Sigmoid colon (tissue), 6 donors: ENCODE measurements at regions not wholly inside any gene's neighbourhood (a gene's known extent, or its start where the extent isn't known, plus 50 kb on each side); places are given as distances from the start of the nearest gene placed in this dataset.

Source experiments
- DNase-seq: peaks from one replicate; pipeline ENCODE4 v3.0.0-alpha.2; 2019
- H3K27ac ChIP-seq, 4 donors: fragments of 200-600 bp; sonication (generic); one replicate each; pipeline ENCODE4 v1.5.1; 2016 to 2019; ENCODE audit warnings: mild to moderate bottlenecking in 1 of 4
- H3K27me3 ChIP-seq, 3 donors: fragments of 200-600 bp; sonication (generic); one replicate each; pipeline ENCODE4 v1.5.1; 2019; ENCODE audit warnings: mild to moderate bottlenecking in 1 of 3
- H3K36me3 ChIP-seq, 4 donors: fragments of 200-600 bp; sonication (generic); one replicate each; pipeline ENCODE4 v1.5.1; 2016 to 2019
- H3K4me1 ChIP-seq, 4 donors: fragments of 200-600 bp; sonication (generic); one replicate each; pipeline ENCODE4 v1.5.1; 2017 to 2019
- H3K4me3 ChIP-seq, 4 donors: fragments of 200-600 bp; sonication (generic); one replicate each; pipeline ENCODE4 v1.5.1; 2017 to 2019; ENCODE audit warnings: mild to moderate bottlenecking in 2 of 4, moderate library complexity in 1 of 4
- H3K9me3 ChIP-seq, 4 donors: fragments of 200-600 bp in 3 of 4; sonication (generic) in 3 of 4; one replicate each; pipeline versions ENCODE4 v1.5.1 to v1.6.1; 2013 to 2019
- CTCF ChIP-seq, 4 experiments: fragments of 450-650 bp in 3 of 4; fragments of 200-600 bp in 1 of 4; IDR thresholded peaks; one replicate each; pipeline ENCODE4 v1.5.1; 2016 to 2019; ENCODE audit warnings: antibody characterized with exemption in 4 of 4, mild to moderate bottlenecking in 3 of 4, moderate library complexity in 2 of 4
- EP300 ChIP-seq, 4 donors: sonication (generic); formaldehyde crosslinking; IDR thresholded peaks; one replicate each; pipeline ENCODE4 v1.6.1; 2017; ENCODE audit warnings: antibody characterized with exemption in 4 of 4
- POLR2A ChIP-seq, 2 donors: fragments of 450-650 bp; IDR thresholded peaks; one replicate each; pipeline ENCODE4 v1.6.1; 2016; ENCODE audit warnings: antibody characterized with exemption in 2 of 2, mild to moderate bottlenecking in 2 of 2, moderate library complexity in 2 of 2
- POLR2AphosphoS5 ChIP-seq, 4 donors: sonication (generic); formaldehyde crosslinking; IDR thresholded peaks; one replicate each; pipeline ENCODE4 v1.6.1; 2017; ENCODE audit warnings: antibody characterized with exemption in 4 of 4
- WGBS, 2 donors: extraction: QIAGEN DNeasy Blood & Tissue Kit; methylation state at CpG; one replicate each; pipeline ENCODE4 v1.1.7; 2013; 5-methylcytosine and 5-hydroxymethylcytosine counted together
- intact Hi-C: fragments of 100-400 bp; cut with DNase I; formaldehyde crosslinking; loops from one replicate; pipeline ENCODE4 v1.15.1; 2023
- donor health status: healthy with polysubstance abuse.
- donor health status: healthy.

GRCh38 chr2:183868153-183868552 lies 730.2 kb upstream of the ZNF804A start:
- Histone ChIP-seq H3K4me1 (peaks cover 0 to 12% (median 6%) of the 10 kb centered on the region in 4 donors), H3K27me3 (no peaks in the 10 kb centered on the region), H3K9me3 (no peaks in the 10 kb centered on the region), H3K27ac (no peak overlapping the region), H3K4me3 (no peak overlapping the region), H3K36me3 (no peaks in the 10 kb centered on the region)
- TF ChIP-seq POLR2A (IDR thresholded peaks at IDR 0.05), result no peak
- no peak for DNase-seq
- intact Hi-C loops, result no loop called here
- 87 to 94% methylated on average over 2 of the region's 2 CpGs for WGBS, 2 donors

- TF ChIP-seq CTCF (IDR thresholded peaks at IDR 0.05), result no peak
- no peak for TF ChIP-seq POLR2A (IDR thresholded peaks at IDR 0.05)
- TF ChIP-seq EP300 (IDR thresholded peaks at IDR 0.05), result no peak
- no peak for TF ChIP-seq POLR2AphosphoS5 (IDR thresholded peaks at IDR 0.05)
- 67 to 83% methylated on average over 1 of the region's 1 CpG for WGBS, 2 donors
These were observed 729.6 kb upstream of the ZNF804A start for GRCh38 chr2:183868707-183869106.

GRCh38 chr2:183872131-183872530 lies 726.2 kb upstream of the ZNF804A start:
- Histone ChIP-seq H3K27ac (no peak overlapping the region), H3K36me3 (no peaks in the 10 kb centered on the region), H3K4me1 (peaks cover 0 to 12% (median 5%) of the 10 kb centered on the region in 4 donors), H3K27me3 (no peaks in the 10 kb centered on the region), H3K9me3 (no peaks in the 10 kb centered on the region), H3K4me3 (no peak overlapping the region)
- no peak for DNase-seq
- TF ChIP-seq POLR2A (IDR thresholded peaks at IDR 0.05) (no peak), CTCF (IDR thresholded peaks at IDR 0.05) (no peak), POLR2AphosphoS5 (IDR thresholded peaks at IDR 0.05) (no peak), EP300 (IDR thresholded peaks at IDR 0.05) (no peak)
- intact Hi-C loops, result no loop called here

More at GRCh38 chr2:183868707-183869106, 729.6 kb upstream of the ZNF804A start:
- no peaks in the 10 kb centered on the region for H3K9me3 ChIP-seq
- H3K36me3 ChIP-seq, result no peaks in the 10 kb centered on the region
- no peak overlapping the region for H3K4me3 ChIP-seq
- H3K27ac ChIP-seq, result no peak overlapping the region
- intact Hi-C loops, result no loop called here
- no peaks in the 10 kb centered on the region for H3K27me3 ChIP-seq
- DNase-seq, result no peak
- H3K4me1 ChIP-seq, result peaks cover 0 to 12% (median 6%) of the 10 kb centered on the region in 4 donors

- H3K9me3 ChIP-seq, result peaks cover 0 to 3% (median 1%) of the 10 kb centered on the region in 4 donors
- intact Hi-C loops, result no loop called here
- H3K36me3 ChIP-seq, result no peaks in the 10 kb centered on the region
- no peaks in the 10 kb centered on the region for H3K27me3 ChIP-seq
- no peak for TF ChIP-seq POLR2AphosphoS5 (IDR thresholded peaks at IDR 0.05)
- TF ChIP-seq POLR2A (IDR thresholded peaks at IDR 0.05), result no peak
- TF ChIP-seq CTCF (IDR thresholded peaks at IDR 0.05), result no peak
- no peak for TF ChIP-seq EP300 (IDR thresholded peaks at IDR 0.05)
- H3K4me1 ChIP-seq, result no peaks in the 10 kb centered on the region
- no peak overlapping the region for H3K27ac ChIP-seq
- no peak overlapping the region for H3K4me3 ChIP-seq
- WGBS, 2 donors, result 95 to 97% methylated on average over 1 of the region's 1 CpG
- no peak for DNase-seq
These were observed 716.4 kb upstream of the ZNF804A start for GRCh38 chr2:183881978-183882377.

GRCh38 chr2:183892315-183892941 lies 705.9 kb upstream of the ZNF804A start:
- intact Hi-C loops, result no loop called here
- H3K9me3 ChIP-seq, result no peaks in the 10 kb centered on the region
- no peak for DNase-seq
- 97 to 98% methylated on average over 31 of the region's 31 CpGs for WGBS, 2 donors
- H3K27ac ChIP-seq, result no peak overlapping the region
- H3K27me3 ChIP-seq, result no peaks in the 10 kb centered on the region
- no peaks in the 10 kb centered on the region for H3K36me3 ChIP-seq
- no peak overlapping the region for H3K4me3 ChIP-seq
- no peak for TF ChIP-seq CTCF (IDR thresholded peaks at IDR 0.05)
- TF ChIP-seq POLR2A (IDR thresholded peaks at IDR 0.05), result no peak
- no peak for TF ChIP-seq POLR2AphosphoS5 (IDR thresholded peaks at IDR 0.05)
- TF ChIP-seq EP300 (IDR thresholded peaks at IDR 0.05), result no peak
- H3K4me1 ChIP-seq, result no peaks in the 10 kb centered on the region
